GM18520 (cell line): ENCODE measurements at regions not wholly inside any gene's neighbourhood (a gene's known extent, or its start where the extent isn't known, plus 50 kb on each side); places are given as distances from the start of the nearest gene placed in this dataset.

Experiments used
- ATAC-seq: cut with Tn5 transposase; IDR thresholded peaks from one replicate; pipeline ENCODE4 v1.9.1; 2021; ENCODE audit not compliant: unreplicated experiment

DNA sequence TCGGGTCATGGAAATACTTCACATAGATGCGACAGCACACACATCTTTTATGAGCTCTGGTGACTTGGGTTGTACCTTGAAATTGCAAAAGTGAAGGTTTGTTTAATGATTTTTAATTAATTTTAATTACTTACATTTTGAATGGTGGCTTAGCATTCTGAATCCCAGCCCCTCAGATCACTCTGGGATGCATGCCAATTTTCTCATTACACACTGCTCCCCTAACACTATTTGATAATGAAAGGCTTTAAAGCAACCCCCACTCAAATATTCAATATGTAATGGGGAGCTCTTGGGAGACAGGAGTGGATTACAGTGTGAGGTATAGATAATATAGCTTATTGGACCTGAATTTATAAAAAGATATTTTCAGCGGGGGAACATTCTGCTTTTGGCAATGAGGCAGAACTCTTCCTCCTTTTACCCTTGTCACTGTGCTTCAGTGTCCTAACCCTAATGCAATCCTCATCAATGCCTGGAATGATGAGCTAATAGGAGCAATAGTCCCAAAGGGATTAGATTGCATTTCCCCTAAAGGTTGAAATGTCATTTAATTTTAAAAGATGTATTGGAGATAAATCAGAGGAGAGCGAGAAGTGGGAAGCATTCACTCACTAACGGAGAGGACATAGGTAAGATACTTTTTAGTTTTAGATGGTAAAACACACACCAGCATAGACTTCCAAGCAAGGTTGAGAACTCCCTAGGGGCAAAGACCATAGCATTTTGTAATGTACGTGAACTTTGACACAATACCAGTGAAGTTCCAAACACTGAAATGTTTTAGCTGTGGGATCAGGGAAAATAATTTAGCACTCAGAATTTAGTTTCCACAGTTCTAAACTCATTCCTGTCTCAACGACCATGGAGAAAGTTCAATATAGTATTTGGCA lies 384.1 kb upstream of the PLXNA2 start:
- no peak for ATAC-seq

DNA sequence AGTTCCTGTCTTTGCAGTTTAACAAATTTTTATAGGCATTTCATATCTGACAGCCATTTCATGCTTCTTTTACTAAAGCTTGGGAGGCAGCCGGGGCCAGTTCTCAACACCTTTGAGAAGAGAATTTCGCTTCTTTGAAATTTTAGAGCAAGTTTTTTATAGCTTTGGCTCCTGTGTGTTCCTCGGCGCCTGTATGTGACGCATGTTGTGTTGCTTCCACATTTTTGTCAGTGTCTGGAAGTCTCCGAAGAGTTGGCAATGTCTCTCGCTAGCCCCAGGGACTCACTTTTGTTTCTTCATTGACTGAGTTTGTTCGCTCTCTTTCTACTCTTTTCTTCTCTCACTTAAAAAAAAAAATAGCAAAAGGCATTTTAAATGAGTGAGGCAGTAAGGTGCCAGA lies 386.9 kb upstream of the PLXNA2 start:
- ATAC-seq = no peak

DNA sequence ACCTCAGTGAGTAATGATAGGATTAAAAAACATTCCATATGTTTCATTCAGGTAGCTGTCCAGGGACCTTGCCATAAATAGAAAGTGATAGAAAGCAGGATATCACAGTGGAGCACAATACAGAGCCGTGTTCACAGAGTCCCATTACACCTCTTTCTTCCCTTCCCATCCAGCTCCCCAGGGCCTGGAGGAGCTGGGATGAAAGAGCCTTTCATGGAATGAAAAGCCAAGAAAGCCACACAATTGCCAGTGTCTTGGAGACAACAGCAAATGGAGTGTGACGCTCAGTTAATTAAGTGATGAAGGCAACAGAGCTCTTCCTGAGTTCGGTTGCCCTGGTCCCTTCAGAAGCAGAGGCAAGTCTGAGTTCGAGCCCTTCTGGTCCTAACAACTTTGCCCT lies 387.3 kb upstream of the PLXNA2 start:
- no peak for ATAC-seq

DNA sequence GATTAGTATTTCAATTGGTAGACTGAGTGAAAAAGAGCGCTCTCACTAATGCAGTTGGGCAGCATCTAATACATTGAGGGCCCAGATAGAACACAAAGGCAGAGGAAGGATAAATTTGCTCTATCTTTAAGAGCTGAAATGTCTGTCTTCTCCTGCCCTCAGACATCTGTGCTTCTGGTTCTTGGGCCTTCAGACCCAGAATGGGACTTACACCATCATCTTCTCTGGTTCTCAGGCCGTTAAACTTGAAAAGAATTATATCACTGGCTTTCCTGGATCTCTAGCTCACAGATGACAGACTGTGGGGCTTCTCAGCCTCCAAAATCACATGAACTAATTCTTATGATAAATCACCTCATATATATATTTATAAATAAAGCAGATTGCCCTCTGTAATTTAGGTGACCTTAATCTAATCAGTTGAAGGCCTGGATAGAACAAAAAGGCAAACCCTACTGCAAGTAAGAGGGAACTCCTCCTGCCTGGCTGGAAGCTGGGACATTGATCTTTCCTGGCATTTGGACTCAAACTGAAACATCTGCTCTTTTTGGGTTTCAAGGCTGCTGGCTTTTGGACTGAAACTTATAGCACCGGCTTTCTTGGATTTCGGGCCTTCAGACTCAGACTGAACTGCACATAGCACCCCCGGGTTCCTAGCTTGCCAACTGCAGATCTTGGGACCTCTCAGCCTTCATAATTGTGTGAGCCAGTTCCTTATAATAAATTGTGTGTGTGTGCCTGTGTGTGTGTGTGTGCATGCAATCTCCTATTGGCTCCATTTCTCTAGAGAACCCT lies 390.4 kb upstream of the PLXNA2 start:
- ATAC-seq = no peak

DNA sequence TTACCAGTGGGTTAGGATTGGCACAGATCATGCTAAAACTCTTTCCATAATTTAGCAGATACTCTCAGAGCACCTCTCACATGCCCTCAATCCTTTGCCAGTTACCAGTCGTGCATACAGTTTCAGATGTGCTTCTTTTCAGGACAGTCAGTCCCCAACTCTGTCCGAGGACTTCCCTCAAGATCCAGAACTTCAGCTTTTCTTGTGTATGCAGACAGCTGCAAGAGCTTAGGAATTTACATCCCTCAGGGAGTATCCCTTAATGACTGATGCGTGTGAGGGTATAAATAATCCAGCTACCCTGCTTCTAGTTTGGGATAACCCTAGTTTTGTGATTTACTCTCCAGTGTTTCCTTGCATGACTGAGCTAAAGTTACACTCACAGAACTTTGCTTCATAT lies 393.0 kb upstream of the PLXNA2 start:
- no peak for ATAC-seq

DNA sequence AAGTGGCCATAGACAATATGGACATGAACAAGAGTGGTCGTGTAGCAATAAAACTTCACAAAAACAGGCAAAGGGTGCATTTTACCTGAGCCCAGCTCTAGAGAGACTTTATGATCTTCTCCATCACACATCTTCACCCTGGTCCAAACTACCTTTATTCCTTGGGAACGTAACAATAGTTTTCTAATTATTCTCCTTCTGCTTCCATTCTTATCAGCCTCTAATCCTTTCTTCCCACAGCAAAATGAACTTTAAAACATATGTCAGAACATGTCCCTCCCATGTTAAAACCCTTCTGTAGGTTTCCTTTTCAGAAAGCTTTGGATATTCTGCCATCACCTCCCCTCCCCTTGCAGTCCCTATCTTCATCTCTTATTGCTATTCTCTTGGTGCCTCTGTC lies 395.2 kb upstream of the PLXNA2 start:
- no peak for ATAC-seq

DNA sequence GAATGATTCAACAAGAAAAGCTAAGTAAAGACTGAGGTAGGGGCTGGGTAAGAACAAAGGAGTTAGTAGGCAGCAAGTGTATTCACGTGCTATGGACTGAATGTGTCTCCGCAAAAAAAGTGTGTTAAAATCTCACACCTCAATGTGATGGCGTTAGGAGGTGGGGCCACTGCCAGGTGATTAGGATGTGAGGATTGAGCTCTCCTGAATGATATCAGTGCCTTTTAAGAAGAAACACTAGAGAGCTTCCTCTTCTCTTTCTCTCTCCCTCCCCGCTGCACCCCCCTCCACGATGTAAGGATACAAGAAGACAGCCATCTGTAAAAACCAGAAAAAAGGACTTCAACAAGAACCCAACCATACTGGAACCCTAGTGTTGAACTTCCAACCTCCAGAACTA lies 396.1 kb upstream of the PLXNA2 start:
- no peak for ATAC-seq

DNA sequence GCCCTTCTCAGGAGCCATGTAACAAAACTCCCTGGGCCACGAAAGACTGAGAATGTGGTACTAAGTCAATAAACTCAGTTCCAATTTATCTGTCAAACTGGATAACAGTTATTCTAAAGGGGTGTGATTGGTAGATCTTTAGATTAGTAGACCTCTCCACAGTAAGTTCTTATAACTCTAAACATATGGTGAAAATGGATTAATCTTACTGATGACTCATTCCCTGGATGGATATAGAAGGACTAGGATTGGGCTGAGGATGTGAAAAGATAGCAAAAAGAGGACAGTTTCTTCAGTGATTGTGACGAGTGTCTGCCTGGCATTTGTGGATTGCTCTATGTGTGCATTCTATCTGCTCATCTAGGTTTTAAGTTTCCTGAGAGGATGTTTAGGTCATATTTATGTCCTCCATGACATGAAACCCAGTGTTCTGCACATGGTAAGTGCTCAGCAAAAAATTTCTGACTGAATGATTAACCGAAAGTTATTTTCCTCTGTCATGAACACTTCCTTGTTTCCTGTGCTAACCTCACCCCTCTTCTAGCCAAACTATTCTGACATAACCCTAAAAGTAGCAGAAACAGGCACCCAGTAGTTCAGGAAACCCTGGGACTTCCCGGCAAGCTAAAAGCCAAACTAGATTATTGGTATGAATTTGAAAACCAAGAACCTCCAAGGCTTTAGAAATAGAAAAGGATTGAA lies 397.5 kb upstream of the PLXNA2 start:
- no peak for ATAC-seq

DNA sequence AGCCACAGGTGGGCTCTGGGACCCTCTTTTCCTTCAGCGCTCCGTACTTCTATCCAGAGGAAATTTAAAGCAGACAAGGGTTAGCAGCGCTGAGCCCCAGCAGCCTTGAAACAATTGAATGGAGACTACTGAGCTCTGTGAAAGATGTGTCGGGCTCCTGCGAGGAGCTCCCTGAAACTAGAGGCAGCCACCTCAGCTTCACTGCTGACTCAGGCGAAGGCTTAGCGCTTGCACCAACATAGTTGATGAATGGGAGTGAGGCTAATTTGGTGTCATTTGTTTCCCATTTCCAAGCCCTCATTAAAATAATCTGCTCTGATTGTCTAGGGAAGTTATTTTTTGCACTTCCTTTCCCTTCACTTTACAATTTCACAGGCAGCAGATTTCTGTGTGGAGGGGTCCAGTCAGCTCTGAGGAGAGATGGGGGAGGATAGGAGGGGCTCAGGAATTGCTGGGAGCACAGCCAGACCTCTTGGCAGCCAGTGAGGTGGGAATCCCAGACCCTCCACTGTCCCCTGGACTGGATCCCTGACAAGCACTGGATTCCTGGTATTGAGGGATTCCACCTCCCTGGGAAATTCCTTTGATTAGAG lies 398.9 kb upstream of the PLXNA2 start:
- ATAC-seq = no peak

DNA sequence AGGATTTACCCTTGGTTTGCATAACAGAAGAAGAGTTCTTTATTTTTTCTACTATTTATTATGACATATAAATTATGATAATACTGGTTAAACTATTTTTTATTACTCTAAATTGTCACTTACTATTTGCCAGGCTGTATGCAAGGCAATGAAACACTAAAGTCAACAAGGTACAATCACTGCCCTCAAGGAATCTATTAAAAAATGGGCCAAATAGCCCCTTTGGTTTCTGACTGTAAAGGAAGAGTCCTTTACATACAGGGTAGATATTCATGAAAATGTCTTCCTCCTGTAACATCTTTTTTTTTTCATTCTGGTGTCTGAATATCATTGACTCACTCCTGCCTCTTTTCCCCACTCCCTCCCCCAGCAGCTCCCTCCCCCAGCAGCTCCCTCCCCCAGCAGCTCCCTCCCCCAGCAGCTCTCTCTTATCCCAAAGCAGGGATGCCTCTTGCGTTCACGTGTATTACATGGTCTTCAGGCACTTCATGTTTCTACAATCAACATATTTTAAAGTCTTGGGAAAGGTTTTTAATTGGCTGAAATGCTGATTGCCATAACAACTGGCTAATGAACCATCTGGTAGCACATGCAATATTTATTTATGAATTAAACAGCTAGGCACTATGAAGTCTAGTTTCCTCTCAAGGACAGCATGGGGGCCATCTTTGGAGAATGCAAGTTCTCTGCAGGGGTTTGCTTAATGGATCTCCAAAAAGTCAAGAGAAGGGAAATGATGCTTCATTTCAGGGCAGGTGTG lies 400.4 kb upstream of the PLXNA2 start:
- no peak for ATAC-seq

DNA sequence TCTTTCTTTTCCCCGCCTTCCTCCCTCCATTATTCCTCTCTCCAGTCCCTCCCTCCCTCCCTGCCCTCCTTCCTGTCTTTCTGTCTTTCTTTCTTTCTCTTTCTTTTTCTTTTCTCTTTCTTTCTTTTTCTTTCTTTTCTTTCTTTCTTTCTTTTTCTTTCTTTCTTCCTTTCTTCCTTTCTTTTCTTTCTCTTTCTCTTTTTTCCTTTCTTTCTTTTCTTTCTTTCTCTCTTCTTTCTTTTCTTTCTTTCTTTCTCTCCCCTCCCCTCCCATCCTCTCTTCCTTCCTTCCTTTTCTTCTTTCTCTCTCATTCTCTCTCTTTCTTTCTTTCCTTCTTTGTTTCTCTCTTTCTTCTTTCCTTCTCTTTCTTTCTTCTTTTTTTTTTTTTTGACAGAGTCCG lies 402.2 kb upstream of the PLXNA2 start:
- ATAC-seq = no peak

DNA sequence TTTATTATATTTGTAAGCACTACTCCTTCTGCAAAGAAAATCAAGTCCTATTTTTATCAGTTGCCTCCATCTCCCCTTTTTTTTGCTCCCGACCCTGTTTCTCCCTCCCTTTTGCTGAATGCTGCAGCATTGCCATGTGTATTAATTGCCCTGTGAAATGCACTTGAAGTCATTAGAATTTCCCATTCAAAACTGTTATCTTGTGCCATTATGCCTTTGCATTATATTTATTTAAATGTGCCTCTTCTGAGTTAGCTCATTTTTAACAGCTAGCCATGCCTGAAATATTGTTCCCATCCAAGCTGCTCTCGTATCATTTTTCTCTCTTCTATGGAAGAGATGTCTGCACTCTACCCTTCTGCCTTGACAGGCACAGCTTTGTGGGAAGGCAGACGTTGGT lies 404.0 kb upstream of the PLXNA2 start:
- ATAC-seq = no peak

DNA sequence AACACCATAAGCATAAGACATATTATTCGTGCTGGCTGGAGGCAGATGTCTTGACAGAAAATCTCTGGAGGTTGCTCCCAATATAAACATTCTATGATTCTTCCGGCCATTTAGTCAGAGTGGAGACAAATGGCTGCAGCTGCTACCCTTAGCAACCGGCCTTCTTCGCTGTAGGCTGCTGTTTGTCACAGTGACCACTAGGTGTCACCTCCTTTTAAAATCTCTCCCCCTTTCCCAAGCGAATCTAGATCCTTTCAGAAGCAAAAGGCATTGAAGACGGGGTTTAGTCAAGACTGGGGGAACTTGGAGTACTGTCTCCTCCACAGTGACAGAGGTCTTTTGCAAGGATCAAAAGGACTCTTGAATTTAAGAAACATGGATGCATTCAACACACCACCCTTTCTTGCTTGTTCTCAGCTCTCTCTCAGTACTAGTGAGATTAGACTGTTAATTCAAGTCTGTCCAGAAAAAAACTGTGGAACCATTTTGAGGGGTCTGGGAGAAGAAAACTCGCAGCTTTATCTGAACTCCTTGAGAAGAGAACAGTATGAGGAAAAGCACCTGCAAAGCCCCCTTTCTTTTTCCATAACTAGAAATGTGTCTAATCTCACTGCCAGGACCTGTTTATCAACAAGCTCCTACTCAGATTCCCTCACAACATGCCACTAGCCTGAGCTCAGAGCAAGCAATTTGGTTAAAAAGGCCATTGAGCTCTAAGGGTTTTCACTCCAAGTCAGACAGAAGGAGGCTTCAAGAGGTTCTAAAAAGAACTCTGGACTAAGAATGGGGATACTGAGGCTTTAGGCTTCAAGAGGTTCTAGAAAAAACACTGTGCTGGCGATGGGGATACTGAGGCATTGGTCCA lies 408.3 kb upstream of the PLXNA2 start:
- ATAC-seq = no peak

DNA sequence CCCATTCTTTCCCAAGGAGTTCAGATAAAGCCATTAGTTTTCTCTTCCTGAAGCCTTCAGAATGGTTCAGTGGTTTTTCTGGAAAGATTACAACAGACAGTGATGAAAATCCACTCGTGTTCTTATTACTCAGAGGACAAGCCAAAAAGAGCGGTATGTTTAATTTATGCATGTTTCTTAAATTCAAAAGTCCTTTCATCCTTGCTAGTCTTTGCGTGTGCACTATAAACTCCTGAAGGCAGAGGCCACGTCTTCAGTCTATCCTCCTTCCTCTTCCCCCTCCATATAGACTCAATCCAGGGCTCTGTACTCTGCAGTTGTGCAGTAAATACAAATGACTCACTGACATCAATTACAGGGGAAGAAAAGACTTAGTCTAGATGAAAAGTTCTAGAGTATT lies 409.2 kb upstream of the PLXNA2 start:
- no peak for ATAC-seq

DNA sequence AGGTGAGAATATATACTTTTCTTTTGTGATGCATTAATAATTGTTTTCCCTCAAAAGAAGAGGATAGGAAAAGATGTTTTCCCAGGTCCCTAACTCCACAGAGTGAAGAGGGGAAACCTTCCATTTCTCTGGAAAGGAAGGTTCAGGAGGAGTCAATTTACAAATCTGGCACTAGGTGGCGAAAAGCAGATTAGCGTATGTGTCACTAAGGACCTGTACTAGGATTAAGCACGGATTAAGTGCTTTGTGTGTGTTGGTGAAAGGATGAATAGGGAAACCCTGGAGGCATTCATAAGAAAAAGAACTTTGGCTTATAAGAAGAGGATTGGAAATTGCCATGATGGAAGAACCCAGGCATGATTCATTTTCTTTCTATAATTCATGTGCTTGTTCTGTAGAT lies 410.1 kb upstream of the PLXNA2 start:
- ATAC-seq = no peak

DNA sequence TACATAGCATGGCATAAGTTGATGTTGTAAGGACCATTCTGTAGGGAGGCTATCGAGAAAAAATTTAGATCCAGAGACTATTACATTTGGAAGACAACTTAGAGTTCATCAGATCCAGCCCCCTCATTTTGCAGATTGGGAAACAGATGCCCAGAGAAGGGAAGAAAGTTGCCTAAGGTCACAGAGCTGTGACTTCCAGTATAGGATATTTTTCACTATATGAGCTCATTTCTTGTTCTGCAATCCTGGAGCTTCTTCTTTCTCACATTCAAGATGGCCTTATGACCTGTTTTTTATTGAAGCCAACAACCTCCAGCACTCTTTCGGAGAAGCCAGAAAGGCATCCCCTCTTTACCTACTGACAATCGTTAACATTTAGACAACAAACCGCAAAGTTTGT lies 421.8 kb upstream of the PLXNA2 start:
- ATAC-seq = no peak

DNA sequence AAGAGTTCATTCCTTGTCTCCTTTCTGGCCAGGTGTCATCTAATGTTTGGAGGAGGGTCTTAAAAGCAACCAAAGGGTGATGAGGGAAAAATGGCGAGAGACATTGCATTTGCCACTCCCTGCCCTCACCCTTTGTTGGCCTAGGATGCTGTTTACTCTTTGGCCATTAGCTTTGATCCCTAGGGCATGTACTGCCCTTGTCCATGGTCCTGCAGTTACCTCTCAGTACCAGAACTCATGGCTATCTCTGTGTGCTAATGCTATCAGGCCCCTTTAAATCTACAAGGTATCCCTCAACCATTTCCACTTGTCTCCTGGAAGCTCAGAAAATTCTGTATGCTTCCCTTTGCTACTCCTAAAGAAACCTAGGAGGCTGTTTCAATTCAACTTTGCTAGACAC lies 424.8 kb upstream of the PLXNA2 start:
- no peak for ATAC-seq

DNA sequence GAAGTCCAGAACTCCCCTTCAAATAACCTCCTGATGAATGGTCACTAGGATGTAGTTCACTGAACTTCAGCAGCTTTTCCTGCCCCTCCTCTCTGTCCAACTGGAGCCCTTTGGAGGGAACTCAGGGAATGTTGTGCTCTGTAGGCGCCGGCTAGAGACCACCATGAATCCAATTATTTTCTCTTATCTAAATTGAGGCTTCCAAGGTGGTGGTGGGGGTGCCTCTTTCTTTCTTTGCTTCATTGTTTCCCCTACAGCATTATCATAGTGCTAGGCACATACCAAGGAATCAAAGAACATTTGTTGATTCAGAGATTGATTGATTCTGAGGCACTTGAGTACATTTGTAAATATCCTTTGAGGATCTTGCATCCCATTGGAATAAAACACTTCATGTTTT lies 426.6 kb upstream of the PLXNA2 start:
- ATAC-seq = no peak

DNA sequence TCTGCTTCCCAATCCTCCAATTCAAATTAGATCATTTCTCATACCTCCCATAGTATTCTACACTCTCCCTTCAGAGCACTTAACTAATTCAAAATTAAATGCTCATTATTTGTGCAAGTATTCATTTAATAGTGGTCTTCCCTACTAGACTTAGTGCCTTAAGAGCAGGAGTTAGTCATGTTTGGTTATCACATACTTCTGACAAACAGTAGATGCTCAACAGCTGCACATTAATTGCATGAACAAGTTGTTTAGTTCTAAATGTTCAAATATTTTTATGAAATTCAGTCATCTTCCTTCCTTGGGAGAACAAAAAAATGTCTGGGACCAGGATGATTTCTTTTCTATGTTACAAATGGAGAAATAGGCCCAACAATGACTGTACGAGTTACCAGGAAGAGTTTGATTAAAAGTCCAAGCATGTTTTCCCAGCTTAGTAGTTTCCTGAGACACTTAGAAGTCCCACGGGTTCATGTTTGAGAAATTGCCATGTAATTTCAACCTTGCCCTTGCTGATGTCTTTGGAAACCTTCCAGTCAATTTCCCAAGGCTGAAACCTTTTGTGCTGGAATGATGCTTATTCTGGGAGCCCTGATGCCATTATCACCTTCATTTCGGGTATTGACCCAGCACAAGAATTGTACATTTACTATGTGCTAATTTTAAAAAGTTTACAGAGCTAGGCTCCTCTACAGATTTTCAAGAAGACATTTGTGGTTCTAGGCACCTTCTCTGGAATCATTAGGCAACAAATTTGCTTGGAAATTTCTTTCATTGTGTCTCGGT lies 437.9 kb upstream of the PLXNA2 start:
- no peak for ATAC-seq
